GM23338 (cell line): ENCODE measurements at regions not wholly inside any gene's neighbourhood (a gene's known extent, or its start where the extent isn't known, plus 50 kb on each side); places are given as distances from the start of the nearest gene placed in this dataset.

Experiments
- ATAC-seq: fragments of 200-7000 bp; cut with Tn5 transposase; 3 replicates; pipeline ENCODE4 v1.9.1; 2020
- DNase-seq: peaks from one replicate; pipeline ENCODE4 v3.0.0-alpha.2; 2015; ENCODE audit warnings: low spot score
- H2AFZ ChIP-seq: fragments of 200-600 bp; sonication (generic); 2 replicates; pipeline ENCODE4 v1.8.0; 2016; ENCODE audit warnings: antibody characterized with exemption, mild to moderate bottlenecking, moderate library complexity
- H3F3A ChIP-seq: fragments of 200-600 bp; sonication (generic); replicated peaks from 2 replicates; pipeline ENCODE4 v1.8.0; 2017; ENCODE audit warnings: antibody characterized with exemption, mixed run types, low read depth
- H3K27ac ChIP-seq: fragments of 200-600 bp; sonication (generic); 2 replicates; pipeline ENCODE4 v1.6.1; 2016; ENCODE audit warnings: low read depth
- H3K27me3 ChIP-seq: fragments of 200-600 bp; sonication (generic); 2 replicates; pipeline ENCODE4 v1.8.0; 2016; ENCODE audit warnings: mild to moderate bottlenecking, mixed run types, moderate library complexity; ENCODE audit not compliant: insufficient read depth
- H3K36me3 ChIP-seq: fragments of 200-600 bp; sonication (generic); 2 replicates; pipeline ENCODE4 v1.8.0; 2016; ENCODE audit warnings: mild to moderate bottlenecking; ENCODE audit not compliant: insufficient read depth
- H3K4me1 ChIP-seq: fragments of 200-600 bp; sonication (generic); 2 replicates; pipeline ENCODE4 v1.8.0; 2016; ENCODE audit warnings: mild to moderate bottlenecking, moderate library complexity; ENCODE audit not compliant: insufficient read depth
- H3K4me2 ChIP-seq: fragments of 200-600 bp; sonication (generic); 2 replicates; pipeline ENCODE4 v1.7.1; 2017; ENCODE audit warnings: mixed run types
- H3K4me3 ChIP-seq: fragments of 200-600 bp; sonication (generic); 2 replicates; pipeline ENCODE4 v1.6.1; 2016; ENCODE audit warnings: mixed run types
- H3K79me2 ChIP-seq: fragments of 200-600 bp; sonication (generic); replicated peaks from 2 replicates; pipeline ENCODE4 v1.8.0; 2017; ENCODE audit warnings: mild to moderate bottlenecking; ENCODE audit not compliant: insufficient read depth
- H3K9me2 ChIP-seq: fragments of 200-600 bp; sonication (generic); 2 replicates; pipeline ENCODE4 v1.8.0; 2017; ENCODE audit not compliant: insufficient read depth
- H4K20me1 ChIP-seq: fragments of 200-600 bp; sonication (generic); replicated peaks from 2 replicates; pipeline ENCODE4 v1.8.0; 2017; ENCODE audit warnings: mild to moderate bottlenecking; ENCODE audit not compliant: insufficient read depth
- H3K27ac Mint-ChIP-seq: 2 replicates; pipeline ENCODE4 v1.8.0; 2020; ENCODE audit warnings: inconsistent platforms, mild to moderate bottlenecking, moderate library complexity, mixed read lengths
- H3K27me3 Mint-ChIP-seq: 3 replicates; pipeline ENCODE4 v1.8.0; 2022; ENCODE audit warnings: low read depth, mild to moderate bottlenecking, moderate library complexity, mixed read lengths, inconsistent platforms; ENCODE audit not compliant: insufficient read depth, poor library complexity
- H3K36me3 Mint-ChIP-seq: 3 replicates; pipeline ENCODE4 v1.8.0; 2021; ENCODE audit warnings: low read depth, mild to moderate bottlenecking, inconsistent platforms, moderate library complexity, mixed read lengths
- H3K4me1 Mint-ChIP-seq: 3 replicates; pipeline ENCODE4 v1.8.0; 2020; ENCODE audit warnings: mild to moderate bottlenecking, inconsistent platforms, mixed read lengths
- H3K4me3 Mint-ChIP-seq: 3 replicates; pipeline ENCODE4 v1.8.0; 2021; ENCODE audit warnings: moderate library complexity, mild to moderate bottlenecking, inconsistent platforms, mixed read lengths
- H3K9me3 Mint-ChIP-seq: 3 replicates; pipeline ENCODE4 v1.8.0; 2020; ENCODE audit warnings: moderate library complexity, mild to moderate bottlenecking, inconsistent platforms, mixed read lengths
- CREB1 ChIP-seq: fragments of 250-450 bp; sonication (Bioruptor Pico); IDR thresholded peaks from 2 replicates; pipeline ENCODE4 v1.5.0; 2020; ENCODE audit warnings: low read depth, mild to moderate bottlenecking, moderate library complexity
- EZH2phosphoT487 ChIP-seq: fragments of 200-600 bp; sonication (generic); IDR thresholded peaks from one replicate; pipeline ENCODE4 v1.8.1; 2018; ENCODE audit warnings: antibody characterized with exemption; ENCODE audit not compliant: unreplicated experiment
- JUNB ChIP-seq: IDR thresholded peaks from one replicate; pipeline ENCODE4 v1.6.1; 2016; ENCODE audit warnings: antibody characterized with exemption; ENCODE audit not compliant: unreplicated experiment
- NANOG ChIP-seq: IDR thresholded peaks from 2 replicates; pipeline ENCODE4 v1.6.1; 2016; ENCODE audit warnings: antibody characterized with exemption, borderline replicate concordance
- POLR2AphosphoS5 ChIP-seq: IDR thresholded peaks from 2 replicates; pipeline ENCODE4 v1.6.1; 2016; ENCODE audit warnings: antibody characterized with exemption, low read depth
- STAT1 ChIP-seq: IDR thresholded peaks from one replicate; pipeline ENCODE4 v1.6.1; 2016; ENCODE audit warnings: antibody characterized with exemption; ENCODE audit not compliant: unreplicated experiment
- ZNF331 ChIP-seq: fragments of 250-450 bp; sonication (Bioruptor Pico); IDR thresholded peaks from 2 replicates; pipeline ENCODE4 v1.5.0; 2020; ENCODE audit warnings: low read depth, mild to moderate bottlenecking, moderate library complexity
- TF ChIP-seq, protein P1 (sequence below): IDR thresholded peaks from 2 replicates; pipeline ENCODE4 v1.6.1; 2016; ENCODE audit warnings: antibody characterized with exemption
- TF ChIP-seq, protein P2 (sequence below): IDR thresholded peaks from one replicate; pipeline ENCODE4 v1.6.1; 2018; ENCODE audit warnings: antibody characterized with exemption; ENCODE audit not compliant: unreplicated experiment
- TF ChIP-seq, protein P3 (sequence below), 2 experiments: fragments of 200-600 bp in 1 of 2; sonication (generic) in 1 of 2; conservative IDR thresholded peaks; 2 replicates each; pipeline versions ENCODE4 v1.5.1 to v1.6.1; 2016 to 2017; ENCODE audit warnings: antibody characterized with exemption in 2 of 2, low read depth in 2 of 2, mild to moderate bottlenecking in 2 of 2, moderate library complexity in 1 of 2
- TF ChIP-seq, protein P4 (sequence below): fragments of 250-450 bp; sonication (Bioruptor Pico); IDR thresholded peaks from 2 replicates; pipeline ENCODE4 v1.5.0; 2020; ENCODE audit warnings: mild to moderate bottlenecking, moderate library complexity

DNA sequence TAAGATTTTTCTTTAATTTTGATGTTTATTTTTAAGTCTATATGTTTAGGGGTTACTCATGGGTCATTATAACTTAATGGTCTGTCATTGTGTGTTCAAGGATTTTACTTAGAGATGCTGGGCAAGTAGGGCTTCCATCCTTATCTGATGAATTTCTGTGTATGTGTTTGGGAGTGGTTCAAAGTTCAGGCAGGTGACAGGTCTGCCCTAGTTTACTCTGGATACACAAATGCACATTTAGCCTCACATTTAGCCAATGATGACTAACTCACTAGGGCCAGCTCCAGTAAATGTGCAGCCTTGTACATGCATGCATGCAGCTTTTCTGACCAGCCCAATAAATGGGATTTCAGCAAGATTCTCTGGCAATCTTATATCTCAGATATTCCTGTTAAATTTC is 554.1 kb downstream of the SI start:
- no peaks in the 10 kb centered on the region for H3K4me1 ChIP-seq
- no peaks in the 10 kb centered on the region for H3K27me3 Mint-ChIP-seq
- H3K27ac Mint-ChIP-seq = no peak overlapping the region
- no peak overlapping the region for H3K4me3 Mint-ChIP-seq
- H3K79me2 ChIP-seq = no peaks in the 10 kb centered on the region
- TF ChIP-seq, protein P1, sequence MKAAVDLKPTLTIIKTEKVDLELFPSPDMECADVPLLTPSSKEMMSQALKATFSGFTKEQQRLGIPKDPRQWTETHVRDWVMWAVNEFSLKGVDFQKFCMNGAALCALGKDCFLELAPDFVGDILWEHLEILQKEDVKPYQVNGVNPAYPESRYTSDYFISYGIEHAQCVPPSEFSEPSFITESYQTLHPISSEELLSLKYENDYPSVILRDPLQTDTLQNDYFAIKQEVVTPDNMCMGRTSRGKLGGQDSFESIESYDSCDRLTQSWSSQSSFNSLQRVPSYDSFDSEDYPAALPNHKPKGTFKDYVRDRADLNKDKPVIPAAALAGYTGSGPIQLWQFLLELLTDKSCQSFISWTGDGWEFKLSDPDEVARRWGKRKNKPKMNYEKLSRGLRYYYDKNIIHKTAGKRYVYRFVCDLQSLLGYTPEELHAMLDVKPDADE = no peak
- TF ChIP-seq POLR2AphosphoS5 = no peak
- no peak for TF ChIP-seq CREB1 (CRISPR knock-in tag)
- TF ChIP-seq, protein P2, sequence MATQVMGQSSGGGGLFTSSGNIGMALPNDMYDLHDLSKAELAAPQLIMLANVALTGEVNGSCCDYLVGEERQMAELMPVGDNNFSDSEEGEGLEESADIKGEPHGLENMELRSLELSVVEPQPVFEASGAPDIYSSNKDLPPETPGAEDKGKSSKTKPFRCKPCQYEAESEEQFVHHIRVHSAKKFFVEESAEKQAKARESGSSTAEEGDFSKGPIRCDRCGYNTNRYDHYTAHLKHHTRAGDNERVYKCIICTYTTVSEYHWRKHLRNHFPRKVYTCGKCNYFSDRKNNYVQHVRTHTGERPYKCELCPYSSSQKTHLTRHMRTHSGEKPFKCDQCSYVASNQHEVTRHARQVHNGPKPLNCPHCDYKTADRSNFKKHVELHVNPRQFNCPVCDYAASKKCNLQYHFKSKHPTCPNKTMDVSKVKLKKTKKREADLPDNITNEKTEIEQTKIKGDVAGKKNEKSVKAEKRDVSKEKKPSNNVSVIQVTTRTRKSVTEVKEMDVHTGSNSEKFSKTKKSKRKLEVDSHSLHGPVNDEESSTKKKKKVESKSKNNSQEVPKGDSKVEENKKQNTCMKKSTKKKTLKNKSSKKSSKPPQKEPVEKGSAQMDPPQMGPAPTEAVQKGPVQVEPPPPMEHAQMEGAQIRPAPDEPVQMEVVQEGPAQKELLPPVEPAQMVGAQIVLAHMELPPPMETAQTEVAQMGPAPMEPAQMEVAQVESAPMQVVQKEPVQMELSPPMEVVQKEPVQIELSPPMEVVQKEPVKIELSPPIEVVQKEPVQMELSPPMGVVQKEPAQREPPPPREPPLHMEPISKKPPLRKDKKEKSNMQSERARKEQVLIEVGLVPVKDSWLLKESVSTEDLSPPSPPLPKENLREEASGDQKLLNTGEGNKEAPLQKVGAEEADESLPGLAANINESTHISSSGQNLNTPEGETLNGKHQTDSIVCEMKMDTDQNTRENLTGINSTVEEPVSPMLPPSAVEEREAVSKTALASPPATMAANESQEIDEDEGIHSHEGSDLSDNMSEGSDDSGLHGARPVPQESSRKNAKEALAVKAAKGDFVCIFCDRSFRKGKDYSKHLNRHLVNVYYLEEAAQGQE = no peak
- TF ChIP-seq NANOG = no peak
- no peak for TF ChIP-seq JUNB
- TF ChIP-seq EZH2phosphoT487 = no peak
- TF ChIP-seq, protein P3, sequence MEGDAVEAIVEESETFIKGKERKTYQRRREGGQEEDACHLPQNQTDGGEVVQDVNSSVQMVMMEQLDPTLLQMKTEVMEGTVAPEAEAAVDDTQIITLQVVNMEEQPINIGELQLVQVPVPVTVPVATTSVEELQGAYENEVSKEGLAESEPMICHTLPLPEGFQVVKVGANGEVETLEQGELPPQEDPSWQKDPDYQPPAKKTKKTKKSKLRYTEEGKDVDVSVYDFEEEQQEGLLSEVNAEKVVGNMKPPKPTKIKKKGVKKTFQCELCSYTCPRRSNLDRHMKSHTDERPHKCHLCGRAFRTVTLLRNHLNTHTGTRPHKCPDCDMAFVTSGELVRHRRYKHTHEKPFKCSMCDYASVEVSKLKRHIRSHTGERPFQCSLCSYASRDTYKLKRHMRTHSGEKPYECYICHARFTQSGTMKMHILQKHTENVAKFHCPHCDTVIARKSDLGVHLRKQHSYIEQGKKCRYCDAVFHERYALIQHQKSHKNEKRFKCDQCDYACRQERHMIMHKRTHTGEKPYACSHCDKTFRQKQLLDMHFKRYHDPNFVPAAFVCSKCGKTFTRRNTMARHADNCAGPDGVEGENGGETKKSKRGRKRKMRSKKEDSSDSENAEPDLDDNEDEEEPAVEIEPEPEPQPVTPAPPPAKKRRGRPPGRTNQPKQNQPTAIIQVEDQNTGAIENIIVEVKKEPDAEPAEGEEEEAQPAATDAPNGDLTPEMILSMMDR (conservative IDR thresholded peaks at IDR 0.05; ENCODE audit: low read depth in 2 of 2) = no peak
- TF ChIP-seq STAT1 = no peak
- TF ChIP-seq, protein P4, sequence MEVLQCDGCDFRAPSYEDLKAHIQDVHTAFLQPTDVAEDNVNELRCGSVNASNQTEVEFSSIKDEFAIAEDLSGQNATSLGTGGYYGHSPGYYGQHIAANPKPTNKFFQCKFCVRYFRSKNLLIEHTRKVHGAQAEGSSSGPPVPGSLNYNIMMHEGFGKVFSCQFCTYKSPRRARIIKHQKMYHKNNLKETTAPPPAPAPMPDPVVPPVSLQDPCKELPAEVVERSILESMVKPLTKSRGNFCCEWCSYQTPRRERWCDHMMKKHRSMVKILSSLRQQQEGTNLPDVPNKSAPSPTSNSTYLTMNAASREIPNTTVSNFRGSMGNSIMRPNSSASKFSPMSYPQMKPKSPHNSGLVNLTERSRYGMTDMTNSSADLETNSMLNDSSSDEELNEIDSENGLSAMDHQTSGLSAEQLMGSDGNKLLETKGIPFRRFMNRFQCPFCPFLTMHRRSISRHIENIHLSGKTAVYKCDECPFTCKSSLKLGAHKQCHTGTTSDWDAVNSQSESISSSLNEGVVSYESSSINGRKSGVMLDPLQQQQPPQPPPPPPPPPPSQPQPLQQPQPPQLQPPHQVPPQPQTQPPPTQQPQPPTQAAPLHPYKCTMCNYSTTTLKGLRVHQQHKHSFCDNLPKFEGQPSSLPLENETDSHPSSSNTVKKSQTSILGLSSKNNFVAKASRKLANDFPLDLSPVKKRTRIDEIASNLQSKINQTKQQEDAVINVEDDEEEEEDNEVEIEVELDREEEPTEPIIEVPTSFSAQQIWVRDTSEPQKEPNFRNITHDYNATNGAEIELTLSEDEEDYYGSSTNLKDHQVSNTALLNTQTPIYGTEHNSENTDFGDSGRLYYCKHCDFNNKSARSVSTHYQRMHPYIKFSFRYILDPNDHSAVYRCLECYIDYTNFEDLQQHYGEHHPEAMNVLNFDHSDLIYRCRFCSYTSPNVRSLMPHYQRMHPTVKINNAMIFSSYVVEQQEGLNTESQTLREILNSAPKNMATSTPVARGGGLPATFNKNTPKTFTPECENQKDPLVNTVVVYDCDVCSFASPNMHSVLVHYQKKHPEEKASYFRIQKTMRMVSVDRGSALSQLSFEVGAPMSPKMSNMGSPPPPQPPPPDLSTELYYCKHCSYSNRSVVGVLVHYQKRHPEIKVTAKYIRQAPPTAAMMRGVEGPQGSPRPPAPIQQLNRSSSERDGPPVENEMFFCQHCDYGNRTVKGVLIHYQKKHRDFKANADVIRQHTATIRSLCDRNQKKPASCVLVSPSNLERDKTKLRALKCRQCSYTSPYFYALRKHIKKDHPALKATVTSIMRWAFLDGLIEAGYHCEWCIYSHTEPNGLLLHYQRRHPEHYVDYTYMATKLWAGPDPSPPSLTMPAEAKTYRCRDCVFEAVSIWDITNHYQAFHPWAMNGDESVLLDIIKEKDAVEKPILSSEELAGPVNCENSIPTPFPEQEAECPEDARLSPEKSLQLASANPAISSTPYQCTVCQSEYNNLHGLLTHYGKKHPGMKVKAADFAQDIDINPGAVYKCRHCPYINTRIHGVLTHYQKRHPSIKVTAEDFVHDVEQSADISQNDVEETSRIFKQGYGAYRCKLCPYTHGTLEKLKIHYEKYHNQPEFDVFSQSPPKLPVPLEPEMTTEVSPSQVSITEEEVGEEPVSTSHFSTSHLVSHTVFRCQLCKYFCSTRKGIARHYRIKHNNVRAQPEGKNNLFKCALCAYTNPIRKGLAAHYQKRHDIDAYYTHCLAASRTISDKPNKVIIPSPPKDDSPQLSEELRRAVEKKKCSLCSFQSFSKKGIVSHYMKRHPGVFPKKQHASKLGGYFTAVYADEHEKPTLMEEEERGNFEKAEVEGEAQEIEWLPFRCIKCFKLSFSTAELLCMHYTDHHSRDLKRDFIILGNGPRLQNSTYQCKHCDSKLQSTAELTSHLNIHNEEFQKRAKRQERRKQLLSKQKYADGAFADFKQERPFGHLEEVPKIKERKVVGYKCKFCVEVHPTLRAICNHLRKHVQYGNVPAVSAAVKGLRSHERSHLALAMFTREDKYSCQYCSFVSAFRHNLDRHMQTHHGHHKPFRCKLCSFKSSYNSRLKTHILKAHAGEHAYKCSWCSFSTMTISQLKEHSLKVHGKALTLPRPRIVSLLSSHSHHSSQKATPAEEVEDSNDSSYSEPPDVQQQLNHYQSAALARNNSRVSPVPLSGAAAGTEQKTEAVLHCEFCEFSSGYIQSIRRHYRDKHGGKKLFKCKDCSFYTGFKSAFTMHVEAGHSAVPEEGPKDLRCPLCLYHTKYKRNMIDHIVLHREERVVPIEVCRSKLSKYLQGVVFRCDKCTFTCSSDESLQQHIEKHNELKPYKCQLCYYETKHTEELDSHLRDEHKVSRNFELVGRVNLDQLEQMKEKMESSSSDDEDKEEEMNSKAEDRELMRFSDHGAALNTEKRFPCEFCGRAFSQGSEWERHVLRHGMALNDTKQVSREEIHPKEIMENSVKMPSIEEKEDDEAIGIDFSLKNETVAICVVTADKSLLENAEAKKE (CRISPR knock-in tag) = no peak
- TF ChIP-seq ZNF331 (CRISPR knock-in tag) = no peak
- no peak for ATAC-seq
- H3K9me3 Mint-ChIP-seq = peaks cover 19% of the 10 kb centered on the region
- DNase-seq = no peak
- H3F3A ChIP-seq = no peaks in the 10 kb centered on the region
- H3K9me2 ChIP-seq = peaks cover 3% of the 10 kb centered on the region; the same call in 1 of the 2 replicates
- no peak overlapping the region for H2AFZ ChIP-seq
- no peak overlapping the region for H3K27ac ChIP-seq
- H3K36me3 Mint-ChIP-seq = peaks cover 6% of the 10 kb centered on the region; the same call in 2 of the 3 replicates
- no peak overlapping the region for H3K4me3 ChIP-seq
- H3K27me3 ChIP-seq = no peaks in the 10 kb centered on the region
- H4K20me1 ChIP-seq = no peaks in the 10 kb centered on the region
- H3K36me3 ChIP-seq = no peaks in the 10 kb centered on the region
- H3K4me1 Mint-ChIP-seq = no peaks in the 10 kb centered on the region
- H3K4me2 ChIP-seq = no peak overlapping the region
